Neural progenitor cell (in vitro differentiated cells): ENCODE measurements at regions not wholly inside any gene's neighbourhood (a gene's known extent, or its start where the extent isn't known, plus 50 kb on each side); places are given as distances from the start of the nearest gene placed in this dataset.

Experiments used
- CTCF ChIP-seq: fragments of 200-600 bp; sonication (generic); IDR thresholded peaks from 2 replicates; pipeline ENCODE4 v1.5.1; 2017; ENCODE audit warnings: antibody characterized with exemption, mild to moderate bottlenecking
- EZH2 ChIP-seq: fragments of 200-600 bp; sonication (generic); IDR thresholded peaks from 2 replicates; pipeline ENCODE4 v1.6.1; 2017; ENCODE audit warnings: antibody characterized with exemption, mild to moderate bottlenecking, moderate library complexity
- EZH2phosphoT487 ChIP-seq: fragments of 200-600 bp; sonication (generic); IDR thresholded peaks from 2 replicates; pipeline ENCODE4 v1.6.1; 2017; ENCODE audit warnings: antibody characterized with exemption

DNA sequence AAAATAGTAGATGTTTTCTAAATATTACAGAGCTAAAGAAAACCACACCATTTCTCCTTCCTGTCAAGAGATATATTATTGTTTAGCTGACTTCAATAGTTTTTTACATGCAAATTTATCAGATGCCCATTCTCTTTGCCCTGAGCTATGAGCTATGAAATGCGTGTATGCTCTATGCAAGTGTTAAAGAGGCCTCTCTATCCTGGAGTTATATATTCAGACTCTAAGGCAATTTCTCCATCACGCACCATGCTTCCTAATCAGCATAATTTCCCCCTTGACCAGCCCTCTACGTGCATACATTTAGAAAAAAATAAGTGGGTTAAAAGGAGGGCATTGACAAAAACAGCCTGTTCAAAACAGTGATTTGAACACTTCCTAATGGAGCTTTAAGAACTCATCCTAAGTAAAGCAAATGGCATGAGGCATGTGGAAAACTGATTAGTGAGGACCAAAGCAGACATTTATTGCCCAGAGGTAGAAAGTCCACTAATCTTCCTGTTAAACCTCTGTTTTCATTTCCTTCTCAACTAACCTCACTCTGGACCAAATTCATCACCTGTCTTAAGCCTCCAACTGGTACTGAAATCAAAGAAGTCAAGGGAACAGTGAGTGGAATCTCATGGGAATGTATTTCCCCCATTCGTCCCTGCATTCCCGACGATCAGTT is 565.8 kb upstream of the PKN2 start:
- no peak for TF ChIP-seq CTCF
- no peak for TF ChIP-seq EZH2
- TF ChIP-seq EZH2phosphoT487, result no peak
